Lower leg skin (tissue), 4 donors: ENCODE measurements at regions not wholly inside any gene's neighbourhood (a gene's known extent, or its start where the extent isn't known, plus 50 kb on each side); places are given as distances from the start of the nearest gene placed in this dataset.

Experiments used
- DNase-seq, 2 donors: peaks; one replicate each; pipeline ENCODE4 v3.0.0-alpha.2; 2019; ENCODE audit warnings: low spot score in 2 of 2
- H3K4me3 ChIP-seq: fragments of 200-600 bp; sonication (generic); 2 replicates; pipeline ENCODE4 v1.5.1; 2017; ENCODE audit warnings: mild to moderate bottlenecking, low read depth; ENCODE audit not compliant: poor library complexity, severe bottlenecking
- POLR2A ChIP-seq, 2 donors: fragments of 450-650 bp; IDR thresholded peaks; one replicate each; pipeline ENCODE4 v1.6.1; 2016 to 2017; ENCODE audit warnings: antibody characterized with exemption in 2 of 2, mild to moderate bottlenecking in 1 of 2, moderate library complexity in 1 of 2
- whole genome bisulfite sequencing, 2 donors: methylation state at CpG; one replicate each; pipeline ENCODE4 v1.1.5; 2018; 5-methylcytosine and 5-hydroxymethylcytosine counted together
- intact Hi-C: fragments of 100-400 bp; cut with DNase I; formaldehyde crosslinking; loops from one replicate; pipeline ENCODE4 v1.15.0; 2023; ENCODE audit warnings: low total_unique reads
- TF ChIP-seq, protein P1 (sequence below), 3 donors: fragments of 450-650 bp; IDR thresholded peaks; one replicate each; pipeline ENCODE4 v1.5.1; 2016; ENCODE audit warnings: antibody characterized with exemption in 3 of 3, mild to moderate bottlenecking in 3 of 3, moderate library complexity in 2 of 3

DNA sequence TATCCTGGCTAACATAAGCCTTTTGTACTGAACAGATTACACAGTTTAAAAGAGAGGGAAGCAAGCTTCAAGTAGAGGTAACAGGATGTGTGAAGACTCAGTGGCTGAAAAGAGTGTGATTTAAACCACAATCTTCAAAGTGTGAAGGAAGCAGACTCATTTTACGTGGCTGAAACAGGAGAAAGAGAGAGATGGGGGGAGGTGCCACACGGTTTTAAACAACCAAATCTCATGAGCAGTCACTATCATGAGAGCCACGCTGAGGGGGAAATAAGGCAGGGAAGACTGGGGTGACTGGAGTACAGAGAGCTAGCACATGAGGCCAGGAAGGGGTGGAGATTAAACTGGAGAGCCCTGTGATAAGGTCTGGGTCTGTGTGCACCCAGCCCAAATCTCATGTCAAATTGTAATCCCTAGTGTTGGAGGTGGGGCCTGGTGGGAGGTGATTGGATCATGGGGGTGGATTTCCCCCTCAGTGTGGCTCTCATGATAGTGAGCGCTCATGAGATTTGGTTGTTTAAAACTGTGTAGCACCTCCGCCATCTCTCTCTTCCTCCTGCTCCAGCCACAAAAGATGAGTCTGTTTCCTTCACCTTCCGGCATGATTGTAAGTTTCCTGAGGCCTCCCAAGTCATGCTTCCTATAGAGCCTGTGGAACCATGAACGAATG, 318.6 kb upstream of the CD180 start:
- 90 to 91% methylated on average over 7 of the region's 7 CpGs for WGBS, 2 donors
- no peak for TF ChIP-seq POLR2A (IDR thresholded peaks at IDR 0.05)
- TF ChIP-seq, protein P1, sequence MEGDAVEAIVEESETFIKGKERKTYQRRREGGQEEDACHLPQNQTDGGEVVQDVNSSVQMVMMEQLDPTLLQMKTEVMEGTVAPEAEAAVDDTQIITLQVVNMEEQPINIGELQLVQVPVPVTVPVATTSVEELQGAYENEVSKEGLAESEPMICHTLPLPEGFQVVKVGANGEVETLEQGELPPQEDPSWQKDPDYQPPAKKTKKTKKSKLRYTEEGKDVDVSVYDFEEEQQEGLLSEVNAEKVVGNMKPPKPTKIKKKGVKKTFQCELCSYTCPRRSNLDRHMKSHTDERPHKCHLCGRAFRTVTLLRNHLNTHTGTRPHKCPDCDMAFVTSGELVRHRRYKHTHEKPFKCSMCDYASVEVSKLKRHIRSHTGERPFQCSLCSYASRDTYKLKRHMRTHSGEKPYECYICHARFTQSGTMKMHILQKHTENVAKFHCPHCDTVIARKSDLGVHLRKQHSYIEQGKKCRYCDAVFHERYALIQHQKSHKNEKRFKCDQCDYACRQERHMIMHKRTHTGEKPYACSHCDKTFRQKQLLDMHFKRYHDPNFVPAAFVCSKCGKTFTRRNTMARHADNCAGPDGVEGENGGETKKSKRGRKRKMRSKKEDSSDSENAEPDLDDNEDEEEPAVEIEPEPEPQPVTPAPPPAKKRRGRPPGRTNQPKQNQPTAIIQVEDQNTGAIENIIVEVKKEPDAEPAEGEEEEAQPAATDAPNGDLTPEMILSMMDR (IDR thresholded peaks at IDR 0.05) = no peak
- H3K4me3 ChIP-seq = no peak overlapping the region
- intact Hi-C loops = no loop called here
- no peak for DNase-seq

DNA sequence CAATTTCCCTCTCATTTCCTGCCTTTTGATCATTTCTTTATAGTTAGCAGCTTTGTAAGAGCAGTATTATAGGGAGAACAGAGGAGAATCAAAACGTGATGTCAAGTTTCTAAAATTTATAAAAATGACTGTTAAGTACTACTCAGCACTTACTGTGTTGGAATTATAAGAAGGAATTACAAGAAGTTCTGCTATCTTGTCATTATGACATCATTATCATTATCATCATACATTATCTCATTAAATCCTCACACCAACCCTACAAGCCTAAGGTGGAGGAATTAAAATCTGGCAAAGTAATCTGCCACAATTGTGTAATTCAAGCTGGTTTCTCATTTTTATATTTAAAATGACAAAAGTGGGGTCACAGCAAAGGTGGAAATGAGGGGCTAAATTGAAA, 316.2 kb upstream of the CD180 start:
- no peak overlapping the region for H3K4me3 ChIP-seq
- DNase-seq = no peak
- intact Hi-C loops = no loop called here
- TF ChIP-seq, protein P1 (IDR thresholded peaks at IDR 0.05) = no peak
- 80 to 91% methylated on average over 1 of the region's 1 CpG for WGBS, 2 donors

DNA sequence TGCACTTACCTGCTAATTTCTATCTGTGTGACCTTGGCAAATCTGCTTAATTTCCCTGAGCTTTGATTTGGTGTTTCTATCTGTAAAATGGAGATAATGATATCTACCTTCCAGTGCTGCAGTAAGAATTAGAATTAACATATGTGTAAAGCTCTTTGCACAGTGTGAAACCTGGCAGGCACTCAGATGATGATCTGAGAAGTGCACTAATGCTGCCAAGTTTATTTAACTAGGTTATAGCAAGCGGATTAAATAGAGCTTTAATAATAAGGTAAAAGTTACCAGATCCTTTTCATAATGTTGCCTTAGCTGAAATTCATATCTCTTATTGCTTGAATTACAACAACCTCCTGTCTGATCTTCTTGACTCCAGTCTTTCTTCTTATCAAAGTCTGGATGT, 315.3 kb upstream of the CD180 start:
- H3K4me3 ChIP-seq = no peak overlapping the region
- DNase-seq = no peak
- TF ChIP-seq, protein P1 (IDR thresholded peaks at IDR 0.05) = no peak
- no peak for TF ChIP-seq POLR2A (IDR thresholded peaks at IDR 0.05)
- 47 to 73% methylated on average over 1 of the region's 1 CpG for WGBS, 2 donors
- intact Hi-C loops = no loop called here

DNA sequence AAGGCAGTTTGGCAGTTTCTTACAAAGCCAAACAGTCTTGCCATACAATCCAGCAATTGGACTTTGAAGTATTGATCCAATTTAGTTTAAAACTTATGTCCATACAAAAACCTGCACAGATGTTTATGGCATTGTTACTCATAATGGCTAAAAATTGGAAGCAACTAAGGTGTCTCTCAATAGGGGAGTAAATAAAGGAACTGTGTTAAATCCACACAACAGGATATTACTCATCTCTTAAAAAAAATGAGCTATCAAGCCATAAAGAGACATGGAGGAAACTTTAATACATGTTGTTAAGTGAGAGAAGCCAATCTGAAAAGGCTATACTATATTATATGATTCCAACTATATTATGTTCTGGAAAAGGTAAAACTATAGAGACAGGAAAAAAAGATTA, 313.6 kb upstream of the CD180 start:
- intact Hi-C loops = no loop called here
- DNase-seq = no peak
- TF ChIP-seq, protein P1 (IDR thresholded peaks at IDR 0.05) = no peak
- TF ChIP-seq POLR2A (IDR thresholded peaks at IDR 0.05) = no peak
- no peak overlapping the region for H3K4me3 ChIP-seq

DNA sequence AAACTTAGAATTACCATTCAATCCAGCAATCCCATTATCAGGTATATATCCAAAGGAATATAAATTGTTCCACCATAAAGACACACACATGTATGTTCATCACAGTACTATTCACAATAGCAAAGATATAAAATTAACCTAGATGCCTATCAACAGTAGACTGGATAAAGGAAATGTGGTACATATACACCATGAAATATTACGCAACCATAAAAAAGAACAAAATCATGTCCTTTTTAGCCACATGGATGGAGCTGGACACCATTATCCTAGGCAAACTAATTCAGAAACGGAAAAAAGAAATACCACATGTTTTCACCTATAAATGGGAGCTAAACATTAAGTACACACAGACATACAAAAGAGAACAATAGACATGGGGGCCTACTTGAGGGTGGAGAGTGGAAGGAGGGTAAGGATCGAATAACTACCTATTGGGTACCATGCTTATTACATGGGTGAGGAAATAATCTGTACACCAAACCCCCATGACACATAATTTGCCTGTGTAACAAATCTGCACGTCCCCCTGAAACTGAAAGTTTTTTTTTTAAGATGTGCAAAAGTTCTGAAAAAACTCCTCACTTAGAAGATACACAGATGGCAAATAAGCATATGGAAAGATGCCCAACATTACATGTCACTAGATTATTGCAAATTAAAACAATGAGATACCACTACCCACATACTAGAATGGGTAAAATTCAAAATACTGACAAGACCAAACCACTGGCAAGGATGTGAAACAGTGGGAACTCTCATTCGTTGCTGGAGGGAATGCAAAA, 313.0 kb upstream of the CD180 start:
- TF ChIP-seq, protein P1 (IDR thresholded peaks at IDR 0.05) = no peak
- TF ChIP-seq POLR2A (IDR thresholded peaks at IDR 0.05) = no peak
- H3K4me3 ChIP-seq = no peak overlapping the region
- intact Hi-C loops = no loop called here
- WGBS, 2 donors = 65 to 80% methylated on average over 5 of the region's 5 CpGs
- DNase-seq = no peak
